Psoas muscle (tissue), 7 donors: ENCODE measurements at regions not wholly inside any gene's neighbourhood (a gene's known extent, or its start where the extent isn't known, plus 50 kb on each side); places are given as distances from the start of the nearest gene placed in this dataset.

Experiments
- ATAC-seq, 4 donors: fragments of 200-7000 bp; cut with Tn5 transposase; one replicate each; pipeline ENCODE4 v1.9.1; 2020; ENCODE audit warnings: moderate library complexity in 3 of 4, mild to moderate bottlenecking in 2 of 4
- DNase-seq, 2 donors: peaks; one replicate each; pipeline ENCODE4 v3.0.0-alpha.2; 2020
- H3K27ac ChIP-seq: fragments of 200-600 bp; one replicate; pipeline ENCODE4 v1.8.0; 2022
- H3K27me3 ChIP-seq, 3 donors: fragments of 200-600 bp in 1 of 3; one replicate each; pipeline versions ENCODE4 v1.6.1 to v1.8.0; 2013 to 2022; ENCODE audit warnings: low read length in 2 of 3, mild to moderate bottlenecking in 2 of 3, moderate library complexity in 1 of 3; ENCODE audit not compliant: insufficient read depth in 3 of 3
- H3K36me3 ChIP-seq, 2 donors: fragments of 200-600 bp in 1 of 2; one replicate each; pipeline versions ENCODE4 v1.6.1 to v1.8.0; 2013 to 2022; ENCODE audit warnings: low read depth in 1 of 2, mild to moderate bottlenecking in 1 of 2, moderate library complexity in 1 of 2; ENCODE audit not compliant: insufficient read depth in 1 of 2
- H3K4me1 ChIP-seq: fragments of 200-600 bp; one replicate; pipeline ENCODE4 v1.8.0; 2022
- H3K4me3 ChIP-seq: fragments of 200-600 bp; one replicate; pipeline ENCODE4 v1.8.0; 2022; ENCODE audit warnings: mild to moderate bottlenecking
- H3K9me3 ChIP-seq: fragments of 200-600 bp; one replicate; pipeline ENCODE4 v1.8.0; 2022
- WGBS, 3 donors: extraction: QIAGEN DNeasy Blood & Tissue Kit; methylation state at CpG; one replicate each; pipeline versions ENCODE4 v1.1.6 to v1.1.7; 2013; 5-methylcytosine and 5-hydroxymethylcytosine counted together
- intact Hi-C, 2 donors: fragments of 100-400 bp; cut with DNase I; formaldehyde crosslinking; loops; one replicate each; pipeline versions ENCODE4 v1.11.0 to v1.14.2; 2022
- TF ChIP-seq, protein P1 (sequence below): fragments of 200-600 bp; IDR thresholded peaks from one replicate; pipeline ENCODE4 v1.8.0; 2022; ENCODE audit warnings: antibody characterized with exemption
- donor health status: healthy with polysubstance abuse.
- donor health status: DM: no; HTN: no; CAD: no; lungs with moderate emphysema.
- donor health status: Bipolar disorder and iron deficiency.
- donor health status: healthy.
- donor health status: DM: yes; HTN: yes; CAD: no.
- donor health status: DM: no; HTN: no; CAD: no.
- donor health status: DM: yes; HTN: yes; CAD: no.

GRCh38 chr13:21823416-21823815 lies 152.5 kb downstream of the FGF9 start:
- TF ChIP-seq, protein P1, sequence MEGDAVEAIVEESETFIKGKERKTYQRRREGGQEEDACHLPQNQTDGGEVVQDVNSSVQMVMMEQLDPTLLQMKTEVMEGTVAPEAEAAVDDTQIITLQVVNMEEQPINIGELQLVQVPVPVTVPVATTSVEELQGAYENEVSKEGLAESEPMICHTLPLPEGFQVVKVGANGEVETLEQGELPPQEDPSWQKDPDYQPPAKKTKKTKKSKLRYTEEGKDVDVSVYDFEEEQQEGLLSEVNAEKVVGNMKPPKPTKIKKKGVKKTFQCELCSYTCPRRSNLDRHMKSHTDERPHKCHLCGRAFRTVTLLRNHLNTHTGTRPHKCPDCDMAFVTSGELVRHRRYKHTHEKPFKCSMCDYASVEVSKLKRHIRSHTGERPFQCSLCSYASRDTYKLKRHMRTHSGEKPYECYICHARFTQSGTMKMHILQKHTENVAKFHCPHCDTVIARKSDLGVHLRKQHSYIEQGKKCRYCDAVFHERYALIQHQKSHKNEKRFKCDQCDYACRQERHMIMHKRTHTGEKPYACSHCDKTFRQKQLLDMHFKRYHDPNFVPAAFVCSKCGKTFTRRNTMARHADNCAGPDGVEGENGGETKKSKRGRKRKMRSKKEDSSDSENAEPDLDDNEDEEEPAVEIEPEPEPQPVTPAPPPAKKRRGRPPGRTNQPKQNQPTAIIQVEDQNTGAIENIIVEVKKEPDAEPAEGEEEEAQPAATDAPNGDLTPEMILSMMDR: no peak
- Histone ChIP-seq H3K27me3 (no peaks in the 10 kb centered on the region), H3K4me1 (no peaks in the 10 kb centered on the region), H3K9me3 (no peaks in the 10 kb centered on the region), H3K4me3 (no peak overlapping the region), H3K27ac (no peak overlapping the region), H3K36me3 (no peaks in the 10 kb centered on the region)
- DNase-seq: no peak
- WGBS, 3 donors: 82 to 88% (median 84%) methylated on average over 6 of the region's 6 CpGs
- ATAC-seq: no peak
- intact Hi-C loops: no loop called here

DNA sequence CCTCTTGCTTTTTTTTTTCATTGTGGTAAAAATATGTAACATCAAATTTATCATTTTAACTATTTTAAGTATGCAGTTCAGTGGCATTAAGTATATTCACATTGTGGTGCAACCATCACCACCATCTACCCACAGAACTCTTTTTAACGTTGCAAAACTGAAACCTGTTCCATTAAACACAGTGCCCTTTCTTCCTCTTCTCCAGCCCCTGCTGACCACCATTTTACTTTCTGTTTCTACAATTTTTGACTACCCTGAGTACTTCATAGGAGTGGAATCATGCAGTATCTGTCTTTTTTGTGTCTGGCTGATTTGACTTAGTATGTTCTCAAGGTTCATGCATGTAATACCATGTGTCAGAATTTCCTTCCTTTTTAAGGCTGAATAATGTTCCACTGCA lies 153.1 kb downstream of the FGF9 start:
- Histone ChIP-seq H3K9me3 (no peaks in the 10 kb centered on the region), H3K27me3 (no peaks in the 10 kb centered on the region), H3K4me3 (no peak overlapping the region), H3K36me3 (no peaks in the 10 kb centered on the region), H3K27ac (no peak overlapping the region), H3K4me1 (no peaks in the 10 kb centered on the region)
- no peak for ATAC-seq
- DNase-seq: no peak
- WGBS, 3 donors: 71 to 81% (median 74%) methylated on average over 1 of the region's 1 CpG
- TF ChIP-seq, protein P1: no peak
- intact Hi-C loops: no loop called here

DNA sequence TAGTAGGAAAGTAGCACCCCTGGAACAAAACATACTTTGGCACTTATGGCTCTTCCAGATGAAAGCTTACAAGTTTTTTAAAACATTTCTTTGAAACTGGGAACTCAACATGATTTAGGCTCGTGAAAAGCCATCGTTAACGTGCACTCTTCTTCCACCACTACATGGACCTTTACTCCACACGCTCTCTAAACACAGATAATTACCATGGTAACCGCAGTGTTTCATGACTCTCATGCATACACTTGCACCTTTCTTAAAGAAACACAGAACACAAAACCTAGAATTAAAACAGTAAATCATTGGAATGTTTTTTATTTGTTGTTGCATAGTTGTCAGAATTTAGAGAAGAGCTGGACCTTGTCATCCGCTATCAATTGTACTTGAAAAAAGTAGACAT lies 154.3 kb downstream of the FGF9 start:
- no peaks in the 10 kb centered on the region for H3K9me3 ChIP-seq
- DNase-seq (no peak), ATAC-seq (no peak)
- TF ChIP-seq, protein P1: no peak
- H3K4me3 ChIP-seq: no peak overlapping the region
- H3K27me3 ChIP-seq: no peaks in the 10 kb centered on the region
- no peak overlapping the region for H3K27ac ChIP-seq
- no peaks in the 10 kb centered on the region for H3K4me1 ChIP-seq
- H3K36me3 ChIP-seq: no peaks in the 10 kb centered on the region
- WGBS, 3 donors: 81 to 88% (median 88%) methylated on average over 6 of the region's 6 CpGs
- intact Hi-C loops: no loop called here

DNA sequence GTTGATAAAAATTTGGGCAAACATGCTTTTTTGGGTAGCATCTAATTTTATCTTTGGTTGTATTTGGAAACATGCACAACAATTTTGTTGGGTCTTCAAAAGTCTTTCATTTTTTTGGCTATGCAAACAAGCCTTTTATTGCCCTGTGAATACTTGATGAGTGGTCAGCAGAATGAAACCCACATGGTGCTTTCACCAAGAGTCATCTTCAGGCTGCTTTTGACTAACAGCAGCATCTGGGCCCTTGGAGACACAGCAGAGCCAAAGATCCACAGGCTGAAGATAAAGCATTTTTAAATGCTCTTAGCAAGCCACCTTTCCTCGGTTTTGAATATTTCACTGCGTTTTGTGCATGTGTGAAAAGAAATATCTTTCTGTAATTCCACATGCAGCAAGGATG lies 154.9 kb downstream of the FGF9 start:
- Histone ChIP-seq H3K9me3 (no peaks in the 10 kb centered on the region), H3K27me3 (no peaks in the 10 kb centered on the region), H3K36me3 (no peaks in the 10 kb centered on the region), H3K4me1 (no peaks in the 10 kb centered on the region), H3K27ac (no peak overlapping the region), H3K4me3 (no peak overlapping the region)
- 20 to 41% (median 30%) methylated on average over 2 of the region's 2 CpGs for WGBS, 3 donors
- ATAC-seq: no peak
- no peak for DNase-seq
- intact Hi-C loops: no loop called here
- TF ChIP-seq, protein P1: no peak

DNA sequence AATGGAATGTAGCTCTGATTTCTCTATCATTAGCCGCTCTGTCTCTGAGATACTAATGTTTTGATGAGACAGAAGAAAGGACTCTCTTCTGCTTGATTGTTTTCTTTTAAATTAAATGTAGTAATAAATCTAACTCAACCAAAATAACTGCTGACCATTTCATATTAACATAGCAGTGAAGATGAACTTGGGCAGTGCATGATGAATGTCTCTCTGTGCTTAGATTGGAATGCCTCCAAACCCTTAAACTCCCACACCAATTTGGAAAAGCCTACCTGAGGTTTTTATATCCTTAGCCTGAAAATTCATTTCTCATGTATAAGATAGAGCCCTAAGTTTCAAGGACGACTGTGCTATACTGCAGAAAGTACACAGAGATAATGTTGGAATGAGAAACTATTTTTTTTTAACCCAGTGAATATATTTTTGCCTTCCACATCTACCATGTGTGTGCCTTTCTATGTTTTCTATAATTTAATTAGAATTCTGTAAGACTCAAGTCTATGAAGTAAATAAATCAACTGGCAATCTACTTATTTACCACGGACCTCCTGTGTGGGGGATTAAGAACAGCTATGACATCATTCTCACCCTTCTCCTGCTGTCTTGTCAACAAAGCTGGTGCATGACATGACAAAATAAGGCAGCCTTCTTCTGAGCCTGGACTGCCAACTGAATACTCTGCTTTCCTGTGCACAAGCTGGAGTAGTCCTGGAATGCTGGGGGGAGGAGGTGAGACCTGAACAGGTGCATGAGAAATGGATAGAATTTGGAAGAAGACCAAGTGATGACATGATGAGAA lies 155.5 kb downstream of the FGF9 start:
- ATAC-seq (no peak), DNase-seq (no peak)
- Histone ChIP-seq H3K9me3 (no peaks in the 10 kb centered on the region), H3K27ac (no peak overlapping the region), H3K4me3 (no peak overlapping the region), H3K4me1 (no peaks in the 10 kb centered on the region), H3K27me3 (no peaks in the 10 kb centered on the region), H3K36me3 (no peaks in the 10 kb centered on the region)
- intact Hi-C loops: no loop called here
- TF ChIP-seq, protein P1: no peak
- WGBS, 3 donors: 39 to 45% (median 39%) methylated on average over 3 of the region's 3 CpGs
